ENCODE measurements at regions not wholly inside any gene's neighbourhood (a gene's known extent, or its start where the extent isn't known, plus 50 kb on each side); places are given as distances from the start of the nearest gene placed in this dataset.

DNA sequence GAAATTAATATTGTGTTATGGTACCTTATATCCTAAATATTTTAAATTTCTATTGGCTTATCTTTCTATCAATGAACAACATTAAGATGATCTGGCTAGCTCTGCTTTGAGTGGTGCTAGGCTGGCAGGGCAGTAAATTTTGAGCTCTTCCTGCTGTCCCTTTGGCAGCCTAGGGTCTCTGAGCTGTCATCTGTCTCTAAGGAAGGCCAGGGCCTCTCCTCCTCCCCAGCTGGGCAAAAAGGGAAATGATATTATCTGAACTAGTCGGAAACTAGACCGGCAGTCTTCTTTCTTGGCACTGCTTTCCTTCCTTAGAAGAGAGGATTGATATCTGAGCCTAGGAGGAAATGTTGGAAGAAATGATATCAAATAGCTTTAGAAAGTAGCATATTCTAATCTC lies 176.7 kb upstream of the BTBD3 start:
- CTCF ChIA-PET: no interaction called here
- no CpG with 5 or more reads among the region's 2 CpGs for WGBS, 2 experiments (ENCODE audit: extremely low coverage in 2 of 2, insufficient read length in 1 of 2)
- H2BK5ac ChIP-seq (ENCODE audit: low read depth, low read length, poor library complexity, severe bottlenecking): no peak overlapping the region

More for the DNA sequence above, 176.7 kb upstream of the BTBD3 start:
- H3K4me2 ChIP-seq (ENCODE audit: low read depth, low read length): no peak overlapping the region
- no peak overlapping the region for H4K91ac ChIP-seq (ENCODE audit: insufficient read depth, low read depth, low read length)
- H3K9me3 ChIP-seq (ENCODE audit: control insufficient read depth, insufficient read depth, low read length): no peaks in the 10 kb centered on the region
- H2AK9ac ChIP-seq (replicated peaks; ENCODE audit: low read depth, low read length, poor library complexity): no peak overlapping the region
- no peak overlapping the region for H3K14ac ChIP-seq (replicated peaks; ENCODE audit: low read depth, low read length)
- H3K9me1 ChIP-seq (ENCODE audit: insufficient read depth, low read length): no peaks in the 10 kb centered on the region
- POLR2A ChIA-PET (ENCODE audit: unreplicated experiment): interaction anchor here (0.7 kb wide), 1 partner anchor 260 kb away, joined by 3 read pairs; no protein-coding TSS in a partner anchor
- no peak overlapping the region for H2BK20ac ChIP-seq (ENCODE audit: low read depth, low read length)
- H4K8ac ChIP-seq (ENCODE audit: low read depth in 2 of 2, low read length in 2 of 2): no peak overlapping the region
- dilution Hi-C loops (cut with HindIII; ENCODE audit: low sequenced_read_pairs, unreplicated experiment) (no loop called here), intact Hi-C loops (cut with micrococcal nuclease) (no loop called here), in situ Hi-C loops (cut with MboI; ENCODE audit: low sequenced_read_pairs) (no loop called here)
- no peak overlapping the region for H3K18ac ChIP-seq (ENCODE audit: low read depth, low read length)
- no peak overlapping the region for H3K9ac ChIP-seq (ENCODE audit: low read depth, low read length)
- no peak overlapping the region for H3K4ac ChIP-seq (ENCODE audit: low read depth, low read length)
- peaks cover 2% of the 10 kb centered on the region for H3K27me3 ChIP-seq (ENCODE audit: control insufficient read depth, insufficient read depth, low read length)
- no peak overlapping the region for H2BK120ac ChIP-seq (ENCODE audit: low read depth, low read length)
- H3K23ac ChIP-seq (ENCODE audit: low read depth, low read length): no peak overlapping the region
- H3K4me3 ChIP-seq (ENCODE audit: insufficient read depth, low read depth, low read length): no peak overlapping the region
- H2AK5ac ChIP-seq (ENCODE audit: low read depth, low read length): no peak overlapping the region
- H4K20me1 ChIP-seq (ENCODE audit: insufficient read depth, low read length): no peaks in the 10 kb centered on the region
- no peak overlapping the region for H3K27ac ChIP-seq (ENCODE audit: insufficient read depth, low read length)
- H3K56ac ChIP-seq (ENCODE audit: extremely low read depth, insufficient read depth, low read length): no peak overlapping the region
- no peaks in the 10 kb centered on the region for H3K36me3 ChIP-seq (ENCODE audit: control insufficient read depth, insufficient read depth, low read length)
- H4K5ac ChIP-seq (ENCODE audit: low read depth, low read length): no peak overlapping the region
- DNase-seq (no peak), ATAC-seq (ENCODE audit: low read depth) (no peak)
- no peak overlapping the region for H2AFZ ChIP-seq (replicated peaks; ENCODE audit: low read length, poor library complexity)
- no peaks in the 10 kb centered on the region for H3K4me1 ChIP-seq (ENCODE audit: control insufficient read depth, insufficient read depth, low read length)
- H3K79me1 ChIP-seq (ENCODE audit: low read depth in 1 of 2, low read length in 2 of 2): no peaks in the 10 kb centered on the region
- BruUV-seq (replicated peaks): no TSS peak
- no peak overlapping the region for H2BK15ac ChIP-seq (ENCODE audit: low read depth, low read length)
- TF ChIP-seq NFE2L2 (IDR thresholded peaks at IDR 0.05; ENCODE audit: low read depth, low read length) (no peak), RFX5 (IDR thresholded peaks at IDR 0.05; ENCODE audit: low read depth, low read length) (no peak), FOS (IDR thresholded peaks at IDR 0.05; ENCODE audit: low read depth, low read length) (no peak)
